ENCODE measurements at regions not wholly inside any gene's neighbourhood (a gene's known extent, or its start where the extent isn't known, plus 50 kb on each side); places are given as distances from the start of the nearest gene placed in this dataset.

- no peaks in the 10 kb centered on the region; the same call in 1 of the 2 replicates for H3K27me3 ChIP-seq (ENCODE audit: control insufficient read depth, insufficient read depth, low read length)
- CTCF ChIA-PET, result interaction anchor here (0.6 kb wide), 1 partner anchor 448 kb away, joined by 5 read pairs; no protein-coding TSS in a partner anchor
Observed at GRCh38 chr15:69815793-69816192, 281.9 kb downstream of the TLE3 start.

GRCh38 chr15:69816522-69816921, 281.2 kb downstream of the TLE3 start:
- Histone ChIP-seq H3K9me3 (ENCODE audit: control insufficient read depth, insufficient read depth, low read depth, low read length) (no peaks in the 10 kb centered on the region), H3K4me3 (ENCODE audit: low read depth in 2 of 2, low read length in 2 of 2) (no peak overlapping the region), H3K4me1 (ENCODE audit: control insufficient read depth, insufficient read depth, low read length) (no peaks in the 10 kb centered on the region; the same call in 1 of the 2 replicates), H3K27ac (ENCODE audit: low read length) (no peak overlapping the region), H3K36me3 (ENCODE audit: control insufficient read depth, insufficient read depth, low read length) (no peaks in the 10 kb centered on the region), H3K27me3 (ENCODE audit: control insufficient read depth, insufficient read depth, low read length) (no peaks in the 10 kb centered on the region; the same call in 1 of the 2 replicates)
- ChIA-PET CTCF (no interaction called here), POLR2A (no interaction called here)
- ATAC-seq (no peak), DNase-seq (ENCODE audit: low read depth, low spot score) (no peak)
- BruUV-seq (replicated peaks), result no TSS peak
- TF ChIP-seq POLR2AphosphoS5 (IDR thresholded peaks at IDR 0.05; ENCODE audit: low read depth, low read length), result no peak
- no peak for TF ChIP-seq REST (IDR thresholded peaks at IDR 0.05; ENCODE audit: insufficient read depth in 1 of 2, low read depth in 2 of 2, low read length in 1 of 2)
- TF ChIP-seq SIN3A (IDR thresholded peaks at IDR 0.05; ENCODE audit: borderline replicate concordance, insufficient read depth, low read depth, low read length), result no peak
- no peak for TF ChIP-seq CTCF (IDR thresholded peaks at IDR 0.05)
- TF ChIP-seq TCF7L2 (IDR thresholded peaks at IDR 0.05; ENCODE audit: low read depth, low read length), result no peak
- intact Hi-C loops (cut with micrococcal nuclease; ENCODE audit: unreplicated experiment) (no loop called here), in situ Hi-C loops (cut with HindIII; ENCODE audit: low pct_unique_long_range_greater_than_20kb, low sequenced_read_pairs) (no loop called here)

More at GRCh38 chr15:69815793-69816192, 281.9 kb downstream of the TLE3 start:
- ATAC-seq (no peak), DNase-seq (ENCODE audit: low read depth, low spot score) (no peak)
- TF ChIP-seq TCF7L2 (IDR thresholded peaks at IDR 0.05; ENCODE audit: low read depth, low read length) (no peak), CTCF (IDR thresholded peaks at IDR 0.05) (no peak), POLR2AphosphoS5 (IDR thresholded peaks at IDR 0.05; ENCODE audit: low read depth, low read length) (no peak), SIN3A (IDR thresholded peaks at IDR 0.05; ENCODE audit: borderline replicate concordance, insufficient read depth, low read depth, low read length) (no peak), REST (IDR thresholded peaks at IDR 0.05; ENCODE audit: insufficient read depth in 1 of 2, low read depth in 2 of 2, low read length in 1 of 2) (no peak)
- no peaks in the 10 kb centered on the region for H3K36me3 ChIP-seq (ENCODE audit: control insufficient read depth, insufficient read depth, low read length)
- intact Hi-C loops (cut with micrococcal nuclease; ENCODE audit: unreplicated experiment) (no loop called here), in situ Hi-C loops (cut with HindIII; ENCODE audit: low pct_unique_long_range_greater_than_20kb, low sequenced_read_pairs) (no loop called here)
- BruUV-seq (replicated peaks), result no TSS peak
- no peak overlapping the region for H3K4me3 ChIP-seq (ENCODE audit: low read depth in 2 of 2, low read length in 2 of 2)
- no peaks in the 10 kb centered on the region for H3K9me3 ChIP-seq (ENCODE audit: control insufficient read depth, insufficient read depth, low read depth, low read length)
- no peak overlapping the region for H3K27ac ChIP-seq (ENCODE audit: low read length)
- H3K4me1 ChIP-seq (ENCODE audit: control insufficient read depth, insufficient read depth, low read length), result no peaks in the 10 kb centered on the region; the same call in 1 of the 2 replicates
- POLR2A ChIA-PET, result no interaction called here
